ENCODE measurements at regions not wholly inside any gene's neighbourhood (a gene's known extent, or its start where the extent isn't known, plus 50 kb on each side); places are given as distances from the start of the nearest gene placed in this dataset.

DNA sequence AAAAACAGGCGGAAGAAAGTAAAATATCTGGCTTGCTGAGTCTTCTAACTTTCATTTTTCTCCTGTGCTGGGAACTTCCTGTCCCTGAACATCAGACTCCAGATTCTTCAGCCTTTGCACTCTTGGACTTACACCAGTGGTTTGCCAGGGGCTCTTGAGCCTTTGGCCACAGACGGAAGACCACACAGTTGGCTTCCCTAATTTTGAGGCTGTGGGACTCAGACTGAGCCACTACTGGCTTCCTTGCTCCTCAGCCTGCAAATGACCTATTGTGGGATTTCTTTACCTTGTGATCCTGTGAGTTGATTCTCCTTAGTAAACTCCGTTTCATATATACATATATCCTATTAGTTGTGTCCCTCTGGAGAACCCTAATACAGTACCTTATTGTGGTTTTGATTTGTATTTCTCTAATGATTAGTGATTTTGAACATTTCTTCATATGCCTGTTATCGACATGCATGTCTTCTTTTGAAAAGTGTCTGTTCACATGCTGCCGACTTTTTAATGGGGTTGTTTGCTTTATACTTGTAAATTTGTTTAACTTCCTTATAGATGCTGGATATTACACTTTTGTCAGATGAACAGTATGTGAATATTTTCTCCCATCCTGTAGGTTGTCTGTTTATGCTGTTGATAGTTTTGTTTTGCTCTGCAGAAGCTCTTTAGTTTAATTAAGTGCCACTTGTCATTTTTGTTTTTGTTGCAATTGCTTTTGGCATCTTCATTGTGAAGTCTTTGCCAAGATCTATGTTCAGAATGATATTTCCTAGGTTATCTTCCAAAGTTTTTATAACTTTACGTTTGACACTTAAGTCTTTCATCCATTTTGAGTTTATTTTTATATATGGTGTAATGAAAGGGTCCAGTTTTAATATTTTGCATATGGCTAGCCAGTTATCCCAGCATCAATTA lies 348.8 kb upstream of the SETBP1 start (continued):
- no peak for TF ChIP-seq YY1 (IDR thresholded peaks at IDR 0.05; ENCODE audit: extremely low read depth, insufficient replicate concordance, low read depth, low read length)

DNA sequence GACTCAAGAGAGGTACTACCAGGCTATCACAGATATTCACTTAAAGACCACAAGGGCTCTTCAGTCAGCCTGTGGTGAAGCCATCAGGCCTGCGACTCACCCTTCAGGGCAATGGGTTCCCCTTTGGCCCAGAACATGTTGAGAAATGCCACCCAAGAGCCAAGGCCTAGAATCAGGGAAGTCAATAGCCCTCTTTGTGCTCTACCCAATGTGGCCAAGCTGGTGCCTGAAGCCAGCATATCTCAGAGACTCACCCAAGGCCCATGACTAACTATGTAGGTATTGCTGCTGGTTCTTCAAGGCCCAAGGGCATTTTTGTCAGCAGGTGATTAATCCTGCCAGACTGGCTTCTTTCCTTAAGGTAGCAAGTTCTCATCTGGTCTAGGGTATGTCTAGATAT lies 338.9 kb upstream of the SETBP1 start:
- Histone ChIP-seq H3K4me3 (replicated peaks in 1 of 2; ENCODE audit: low read depth in 1 of 2, low read length in 2 of 2) (no peak overlapping the region), H2AFZ (ENCODE audit: low read depth, low read length, poor library complexity, severe bottlenecking) (no peak overlapping the region), H3K4me1 (ENCODE audit: control insufficient read depth in 1 of 2, insufficient read depth in 2 of 2, low read length in 2 of 2) (no peaks in the 10 kb centered on the region), H3K4me2 (ENCODE audit: low read length) (no peak overlapping the region), H3K9me2 (ENCODE audit: insufficient read depth) (no peaks in the 10 kb centered on the region), H3K36me3 (ENCODE audit: control insufficient read depth in 1 of 2, insufficient read depth in 2 of 2, low read length in 2 of 2) (no peaks in the 10 kb centered on the region), H4K20me1 (ENCODE audit: insufficient read depth) (no peaks in the 10 kb centered on the region), H3K27ac (ENCODE audit: low read depth, low read length) (no peak overlapping the region), H3K27me3 (ENCODE audit: insufficient read depth, low read length) (no peaks in the 10 kb centered on the region), H3K79me2 (ENCODE audit: insufficient read depth, low read length) (no peaks in the 10 kb centered on the region), H3K9ac (ENCODE audit: low read length) (no peak overlapping the region), H3K9me3 (ENCODE audit: control insufficient read depth in 1 of 2, insufficient read depth in 1 of 2, low read depth in 1 of 2, low read length in 2 of 2) (peaks cover 5 to 11% of the 10 kb centered on the region in 2 experiments; a peak in 3 of 4 replicates)
- BruUV-seq (replicated peaks) = no TSS peak
- intact Hi-C loops (cut with micrococcal nuclease) = no loop called here
- TF ChIP-seq EZH2phosphoT487 (IDR thresholded peaks at IDR 0.05; ENCODE audit: borderline replicate concordance) = no peak
- no peak for TF ChIP-seq CBX3 (IDR thresholded peaks at IDR 0.05; ENCODE audit: low read depth)
- TF ChIP-seq JUND (IDR thresholded peaks at IDR 0.05) = no peak
- TF ChIP-seq FOSL1 (IDR thresholded peaks at IDR 0.05; ENCODE audit: low read depth) = no peak
- TF ChIP-seq ZNF274 (IDR thresholded peaks at IDR 0.05; ENCODE audit: low read depth, low read length) = no peak
- TF ChIP-seq SP1 (IDR thresholded peaks at IDR 0.05; ENCODE audit: low read depth) = no peak
- TF ChIP-seq CEBPB (IDR thresholded peaks at IDR 0.05; ENCODE audit: low read depth) = no peak
- TF ChIP-seq ELF1 (IDR thresholded peaks at IDR 0.05; ENCODE audit: borderline replicate concordance, low read depth) = no peak
- TF ChIP-seq, protein P1, sequence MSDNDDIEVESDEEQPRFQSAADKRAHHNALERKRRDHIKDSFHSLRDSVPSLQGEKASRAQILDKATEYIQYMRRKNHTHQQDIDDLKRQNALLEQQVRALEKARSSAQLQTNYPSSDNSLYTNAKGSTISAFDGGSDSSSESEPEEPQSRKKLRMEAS (IDR thresholded peaks at IDR 0.05) = no peak
- no peak for TF ChIP-seq SIN3A (IDR thresholded peaks at IDR 0.05; ENCODE audit: low read depth)
- TF ChIP-seq RAD21 (IDR thresholded peaks at IDR 0.05; ENCODE audit: low read depth) = no peak
- no peak for TF ChIP-seq POLR2AphosphoS5 (IDR thresholded peaks at IDR 0.05; ENCODE audit: low read depth, low read length)
- TF ChIP-seq EGR1 (IDR thresholded peaks at IDR 0.05; ENCODE audit: low read depth) = no peak
- POLR2A ChIA-PET = no interaction called here
- RAD21 ChIA-PET (ENCODE audit: low non-redundant PET in 1 of 2, low total read pairs in 2 of 2, uncharacterized antibody in 2 of 2, unreplicated experiment in 2 of 2) = interaction anchor here in 1 of 2 experiments (0.5 kb wide), 1 partner anchor 1043 kb away, joined by 3 read pairs; no protein-coding TSS in a partner anchor
- CTCF ChIA-PET = no interaction called here
- no peak for ATAC-seq
- DNase-seq (ENCODE audit: low read depth, low spot score) = no peak

Data from HCT116 (cell line).